ENCODE measurements at regions not wholly inside any gene's neighbourhood (a gene's known extent, or its start where the extent isn't known, plus 50 kb on each side); places are given as distances from the start of the nearest gene placed in this dataset.

GRCh38 chr14:84655014-84655413 lies 874.9 kb upstream of the FLRT2 start:
- H3K36me3 ChIP-seq (replicated peaks in 1 of 2; ENCODE audit: control insufficient read depth in 1 of 2, insufficient read depth in 2 of 2, low read length in 2 of 2) = no peaks in the 10 kb centered on the region
- H3K4me1 ChIP-seq (ENCODE audit: control insufficient read depth in 1 of 2, insufficient read depth in 2 of 2, low read length in 2 of 2) = no peaks in the 10 kb centered on the region
- intact Hi-C loops (cut with micrococcal nuclease) = no loop called here
- no peak overlapping the region for H2AFZ ChIP-seq (ENCODE audit: insufficient read depth, low read depth, low read length, poor library complexity, severe bottlenecking)
- H3K4me3 Mint-ChIP-seq = no peak overlapping the region
- no peaks in the 10 kb centered on the region for H4K20me1 ChIP-seq (ENCODE audit: insufficient read depth, low read length)
- H3K36me3 Mint-ChIP-seq = no peaks in the 10 kb centered on the region
- H3K9ac ChIP-seq (ENCODE audit: insufficient read depth, low read length, poor library complexity, severe bottlenecking) = no peak overlapping the region
- H3K27me3 Mint-ChIP-seq (ENCODE audit: low read depth in 3 of 3) = no peaks in the 10 kb centered on the region
- TF ChIP-seq CTCF (IDR thresholded peaks at IDR 0.05) = no peak
- no peaks in the 10 kb centered on the region for H3K27me3 ChIP-seq (ENCODE audit: control insufficient read depth in 2 of 2, insufficient read depth in 2 of 2, low read length in 2 of 2)
- no peak overlapping the region for H3K4me3 ChIP-seq (replicated peaks in 1 of 3; ENCODE audit: low read depth in 2 of 3, low read length in 3 of 3)
- no peak overlapping the region for H3K27ac Mint-ChIP-seq
- H3K79me2 ChIP-seq (ENCODE audit: insufficient read depth, low read length) = no peaks in the 10 kb centered on the region
- H3K27ac ChIP-seq (ENCODE audit: low read depth in 1 of 2, low read length in 2 of 2) = no peak overlapping the region
- 75% methylated on average over 5 of the region's 7 CpGs for WGBS (ENCODE audit: insufficient coverage)
- H3K9me3 Mint-ChIP-seq = peaks cover 5 to 10% (median 7%) of the 10 kb centered on the region in 7 donors
- DNase-seq = no peak
- no peaks in the 10 kb centered on the region for H3K4me1 Mint-ChIP-seq
- H3K4me2 ChIP-seq (replicated peaks; ENCODE audit: extremely low read depth, low read length, poor library complexity, severe bottlenecking) = no peak overlapping the region
- H3K9me3 ChIP-seq (replicated peaks in 1 of 2; ENCODE audit: control insufficient read depth in 1 of 2, insufficient read depth in 1 of 2, low read length in 2 of 2) = peaks cover 13 to 16% of the 10 kb centered on the region in 2 donors

- Histone ChIP-seq H4K20me1 (ENCODE audit: insufficient read depth, low read length) (no peaks in the 10 kb centered on the region), H3K9ac (ENCODE audit: insufficient read depth, low read length, poor library complexity, severe bottlenecking) (no peak overlapping the region), H2AFZ (ENCODE audit: insufficient read depth, low read depth, low read length, poor library complexity, severe bottlenecking) (no peak overlapping the region), H3K9me3 (replicated peaks in 1 of 2; ENCODE audit: control insufficient read depth in 1 of 2, insufficient read depth in 1 of 2, low read length in 2 of 2) (peaks cover 13 to 16% of the 10 kb centered on the region in 2 donors), H3K27me3 (ENCODE audit: control insufficient read depth in 2 of 2, insufficient read depth in 2 of 2, low read length in 2 of 2) (no peaks in the 10 kb centered on the region), H3K79me2 (ENCODE audit: insufficient read depth, low read length) (no peaks in the 10 kb centered on the region), H3K4me2 (replicated peaks; ENCODE audit: extremely low read depth, low read length, poor library complexity, severe bottlenecking) (no peak overlapping the region), H3K4me3 (replicated peaks in 1 of 3; ENCODE audit: low read depth in 2 of 3, low read length in 3 of 3) (no peak overlapping the region), H3K27ac (ENCODE audit: low read depth in 1 of 2, low read length in 2 of 2) (no peak overlapping the region), H3K36me3 (replicated peaks in 1 of 2; ENCODE audit: control insufficient read depth in 1 of 2, insufficient read depth in 2 of 2, low read length in 2 of 2) (no peaks in the 10 kb centered on the region), H3K4me1 (ENCODE audit: control insufficient read depth in 1 of 2, insufficient read depth in 2 of 2, low read length in 2 of 2) (no peaks in the 10 kb centered on the region)
- Mint-ChIP-seq H3K27me3 (ENCODE audit: low read depth in 3 of 3) (no peaks in the 10 kb centered on the region), H3K4me3 (no peak overlapping the region), H3K9me3 (peaks cover 3 to 10% (median 5%) of the 10 kb centered on the region in 7 donors), H3K4me1 (no peaks in the 10 kb centered on the region), H3K27ac (no peak overlapping the region), H3K36me3 (no peaks in the 10 kb centered on the region)
- no peak for TF ChIP-seq CTCF (IDR thresholded peaks at IDR 0.05)
- no peak for DNase-seq
- 83% methylated on average over 1 of the region's 1 CpG for WGBS (ENCODE audit: insufficient coverage)
- intact Hi-C loops (cut with micrococcal nuclease) = no loop called here
These were observed 872.0 kb upstream of the FLRT2 start for GRCh38 chr14:84657911-84658310.

Data from CD14-positive monocyte (primary cell).